IPS DF 6.9 (cell line): ENCODE measurements at regions not wholly inside any gene's neighbourhood (a gene's known extent, or its start where the extent isn't known, plus 50 kb on each side); places are given as distances from the start of the nearest gene placed in this dataset.
"Not testable (repeated sequence)": the region's sequence is repeated elsewhere in the genome, so short reads cannot be mapped to it uniquely, and the experiment has no call there.

Source experiments
- DNase-seq: peaks from one replicate; pipeline ENCODE4 v3.0.0-alpha.2; 2013; ENCODE audit warnings: low read depth, low spot score
- H3K27ac ChIP-seq: one replicate; pipeline ENCODE4 v1.5.1; 2013; ENCODE audit warnings: low read length, control low read depth
- H3K27me3 ChIP-seq: 2 replicates; pipeline ENCODE4 v1.6.1; 2013; ENCODE audit warnings: mild to moderate bottlenecking, low read length; ENCODE audit not compliant: control insufficient read depth, insufficient read depth
- H3K36me3 ChIP-seq: 2 replicates; pipeline ENCODE4 v1.6.1; 2013; ENCODE audit warnings: low read length; ENCODE audit not compliant: control insufficient read depth, insufficient read depth
- H3K4me1 ChIP-seq: 2 replicates; pipeline ENCODE4 v1.6.1; 2013; ENCODE audit warnings: low read length; ENCODE audit not compliant: control insufficient read depth, insufficient read depth
- H3K4me3 ChIP-seq: 2 replicates; pipeline ENCODE4 v1.5.1; 2013; ENCODE audit warnings: mild to moderate bottlenecking, low read length
- H3K9me3 ChIP-seq: 2 replicates; pipeline ENCODE4 v1.6.1; 2013; ENCODE audit warnings: low read length, inconsistent platforms; ENCODE audit not compliant: control insufficient read depth, insufficient read depth
- WGBS: extraction: QIAGEN DNeasy Blood & Tissue Kit; methylation state at CpG from one replicate; pipeline ENCODE4 v1.1.7; 2013; ENCODE audit warnings: mixed read lengths, missing lambda C conversion rate; ENCODE audit not compliant: insufficient read length, insufficient coverage; 5-methylcytosine and 5-hydroxymethylcytosine counted together

DNA sequence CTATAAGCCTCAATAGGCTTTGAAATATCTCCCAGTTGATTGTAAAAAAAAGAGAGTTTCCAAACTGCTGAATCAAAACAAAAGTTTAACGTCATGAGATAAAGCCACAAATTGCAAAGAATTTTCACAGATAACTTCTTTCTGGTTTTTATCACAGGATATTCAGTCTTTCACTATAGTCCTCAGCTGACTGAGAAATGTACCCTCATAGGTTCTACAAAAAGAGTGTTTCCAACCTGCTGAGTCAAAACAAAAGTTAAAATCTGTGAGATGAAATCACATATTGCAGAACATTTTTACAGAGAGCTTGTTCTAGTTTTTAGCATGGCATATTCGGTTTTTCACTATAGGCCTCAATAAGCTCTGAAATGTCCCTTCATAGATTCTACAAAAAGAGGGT lies 559.2 kb downstream of the KCNJ18 start:
- no peaks in the 10 kb centered on the region for H3K27me3 ChIP-seq
- H3K4me3 ChIP-seq: no peak overlapping the region
- DNase-seq: no peak
- no CpG with 5 or more reads among the region's 2 CpGs for WGBS
- no peaks in the 10 kb centered on the region for H3K9me3 ChIP-seq
- no peaks in the 10 kb centered on the region for H3K36me3 ChIP-seq
- H3K4me1 ChIP-seq: no peaks in the 10 kb centered on the region
- no peak overlapping the region for H3K27ac ChIP-seq

DNA sequence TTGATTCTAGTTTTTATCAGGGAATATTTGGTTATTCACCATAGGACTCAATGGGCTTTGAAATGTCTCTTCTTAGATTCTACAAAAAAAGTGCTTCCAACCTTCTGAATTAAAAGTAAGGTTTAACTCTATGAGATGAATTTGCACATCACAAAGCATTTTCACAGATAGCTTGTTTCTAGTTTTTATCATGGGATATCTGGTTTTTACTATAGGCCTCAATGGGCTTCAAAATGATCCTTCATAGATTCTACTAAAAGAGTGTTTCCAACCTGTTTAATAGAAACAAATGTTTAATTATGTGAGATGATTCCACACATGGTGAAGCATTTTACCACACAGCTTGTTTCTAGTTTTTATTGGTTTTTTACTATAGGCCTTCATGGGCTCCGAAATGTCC lies 560.7 kb downstream of the KCNJ18 start:
- no peaks in the 10 kb centered on the region for H3K36me3 ChIP-seq
- H3K9me3 ChIP-seq: no peaks in the 10 kb centered on the region
- no peak overlapping the region for H3K4me3 ChIP-seq
- H3K27me3 ChIP-seq: no peaks in the 10 kb centered on the region
- no peak overlapping the region for H3K27ac ChIP-seq
- H3K4me1 ChIP-seq: no peaks in the 10 kb centered on the region
- no CpG with 5 or more reads among the region's 1 CpG for WGBS
- DNase-seq: no peak

DNA sequence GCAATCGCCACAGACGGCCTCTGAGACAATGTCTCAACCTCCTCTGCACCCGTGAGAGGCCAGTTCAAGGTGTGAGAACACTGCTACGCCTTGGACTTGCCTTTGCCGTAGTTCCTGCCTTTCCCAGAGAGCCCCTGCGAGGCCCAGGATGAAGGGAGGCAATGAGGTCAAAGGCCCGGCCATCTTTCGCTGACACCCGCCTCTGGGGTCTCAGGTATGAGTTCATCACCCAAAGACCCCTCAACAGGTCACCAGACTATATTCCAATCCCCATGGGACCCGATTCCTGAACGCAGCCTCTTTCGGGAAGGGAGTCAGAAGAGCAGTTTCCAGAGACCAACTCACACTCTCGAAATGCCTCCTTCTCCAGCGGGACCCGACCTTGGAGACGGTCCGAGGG lies 573.5 kb downstream of the KCNJ18 start:
- Histone ChIP-seq H3K9me3 (no peaks in the 10 kb centered on the region), H3K4me1 (no peaks in the 10 kb centered on the region), H3K4me3 (no peak overlapping the region), H3K36me3 (no peaks in the 10 kb centered on the region), H3K27ac (no peak overlapping the region), H3K27me3 (no peaks in the 10 kb centered on the region)
- DNase-seq: no peak
- no CpG with 5 or more reads among the region's 17 CpGs for WGBS

DNA sequence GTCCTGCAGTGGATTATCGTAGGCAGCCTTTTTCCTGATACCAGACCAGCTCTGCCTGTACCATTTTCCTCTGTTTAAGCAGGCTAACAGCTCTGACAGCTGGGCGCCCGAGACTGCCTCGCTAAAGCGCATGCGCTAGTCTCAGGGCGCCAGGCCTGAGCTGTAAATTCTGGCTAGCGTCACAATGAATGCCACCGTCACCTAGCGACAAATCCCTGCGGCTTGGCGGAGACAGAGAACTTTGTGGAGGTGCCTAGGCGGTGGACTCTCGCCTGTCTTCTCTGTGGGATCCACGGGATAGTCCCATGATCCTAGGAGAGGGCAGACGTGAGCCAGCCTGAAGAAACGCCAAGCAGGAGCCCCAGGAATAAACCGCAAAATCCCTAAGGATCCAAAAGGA lies 573.9 kb downstream of the KCNJ18 start:
- DNase-seq: no peak
- no peaks in the 10 kb centered on the region for H3K4me1 ChIP-seq
- whole genome bisulfite sequencing: no CpG with 5 or more reads among the region's 18 CpGs

DNA sequence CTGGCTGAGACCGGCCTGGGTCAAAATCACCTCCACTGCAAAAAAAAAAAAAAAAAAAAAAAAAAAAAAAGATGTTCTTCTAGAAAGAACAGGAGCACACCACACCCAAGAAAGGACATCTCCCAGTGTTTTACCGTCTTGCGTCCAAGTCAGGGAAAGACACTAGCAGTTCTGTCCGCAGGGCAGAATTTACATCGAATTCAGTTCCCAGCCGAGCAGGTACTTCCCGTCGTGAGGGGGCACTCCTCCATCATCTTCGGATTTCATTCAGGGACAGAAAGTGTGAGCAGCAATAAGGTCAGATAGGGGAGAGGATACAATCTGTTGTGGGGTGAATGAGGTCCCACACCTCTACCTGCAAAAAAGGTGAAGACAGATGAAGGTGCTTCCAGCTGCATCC lies 574.7 kb downstream of the KCNJ18 start:
- no peaks in the 10 kb centered on the region for H3K9me3 ChIP-seq
- DNase-seq: no peak
- H3K27ac ChIP-seq: no peak overlapping the region
- H3K36me3 ChIP-seq: no peaks in the 10 kb centered on the region
- no CpG with 5 or more reads among the region's 9 CpGs for WGBS
- H3K4me1 ChIP-seq: no peaks in the 10 kb centered on the region
- no peak overlapping the region for H3K4me3 ChIP-seq
- no peaks in the 10 kb centered on the region; the same call in 1 of the 2 replicates for H3K27me3 ChIP-seq

More for the DNA sequence above, 573.9 kb downstream of the KCNJ18 start:
- Histone ChIP-seq H3K4me3 (no peak overlapping the region), H3K27me3 (no peaks in the 10 kb centered on the region; the same call in 1 of the 2 replicates), H3K27ac (no peak overlapping the region), H3K36me3 (no peaks in the 10 kb centered on the region), H3K9me3 (no peaks in the 10 kb centered on the region)

DNA sequence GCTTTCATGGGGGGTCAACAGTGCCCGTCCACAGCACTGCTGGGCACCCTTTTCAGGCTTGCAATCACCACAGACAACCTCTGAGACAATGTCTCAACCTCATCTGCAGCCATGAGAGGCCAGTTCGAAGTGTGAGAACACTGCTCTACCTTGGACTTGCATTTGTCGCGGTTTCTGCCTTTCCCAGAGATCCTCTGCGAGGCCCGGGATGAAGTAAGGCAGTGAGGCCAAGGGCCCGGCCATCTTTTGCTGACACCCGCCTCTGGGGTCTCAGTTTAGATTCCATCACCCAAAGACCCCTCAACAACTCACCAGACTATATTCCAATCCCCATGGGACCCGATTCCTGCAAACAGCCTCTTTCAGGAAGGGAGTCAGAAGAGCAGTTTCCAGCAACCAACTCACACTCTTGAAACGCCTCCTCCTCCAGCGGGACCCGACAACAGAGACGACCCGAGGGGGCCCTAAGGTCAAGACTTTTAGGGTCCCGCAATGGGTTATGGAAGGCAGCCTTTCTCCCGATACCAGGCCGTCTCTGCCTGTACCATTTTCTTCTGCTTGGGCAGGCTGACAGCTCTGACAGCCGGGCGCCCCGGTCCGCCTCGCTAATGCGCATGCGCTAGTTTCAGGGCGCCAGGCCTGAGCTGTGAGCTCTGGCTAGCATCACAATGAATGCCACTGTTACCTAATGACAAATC lies 576.0 kb downstream of the KCNJ18 start:
- no peak overlapping the region for H3K27ac ChIP-seq
- H3K36me3 ChIP-seq: no peaks in the 10 kb centered on the region
- no peaks in the 10 kb centered on the region; the same call in 1 of the 2 replicates for H3K27me3 ChIP-seq
- no peaks in the 10 kb centered on the region for H3K4me1 ChIP-seq
- no CpG with 5 or more reads among the region's 25 CpGs for WGBS
- no peak for DNase-seq
- no peaks in the 10 kb centered on the region for H3K9me3 ChIP-seq
- no peak overlapping the region for H3K4me3 ChIP-seq

DNA sequence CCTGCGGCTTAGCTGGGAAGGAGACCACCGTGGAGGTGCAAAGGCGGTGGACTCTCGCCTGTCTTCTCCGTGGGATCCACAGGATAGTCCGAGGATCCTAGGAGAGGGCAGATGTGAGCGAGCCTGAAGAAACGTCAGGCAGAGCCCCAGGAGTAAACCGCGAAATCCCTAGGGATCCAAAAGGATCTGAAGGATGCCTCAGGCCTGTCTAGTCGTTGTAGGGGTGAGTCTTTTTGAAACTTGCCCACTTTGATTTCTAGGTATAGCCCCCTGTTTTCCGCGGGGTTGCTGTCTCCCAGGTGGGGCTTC lies 576.5 kb downstream of the KCNJ18 start:
- WGBS: no CpG with 5 or more reads among the region's 13 CpGs

DNA sequence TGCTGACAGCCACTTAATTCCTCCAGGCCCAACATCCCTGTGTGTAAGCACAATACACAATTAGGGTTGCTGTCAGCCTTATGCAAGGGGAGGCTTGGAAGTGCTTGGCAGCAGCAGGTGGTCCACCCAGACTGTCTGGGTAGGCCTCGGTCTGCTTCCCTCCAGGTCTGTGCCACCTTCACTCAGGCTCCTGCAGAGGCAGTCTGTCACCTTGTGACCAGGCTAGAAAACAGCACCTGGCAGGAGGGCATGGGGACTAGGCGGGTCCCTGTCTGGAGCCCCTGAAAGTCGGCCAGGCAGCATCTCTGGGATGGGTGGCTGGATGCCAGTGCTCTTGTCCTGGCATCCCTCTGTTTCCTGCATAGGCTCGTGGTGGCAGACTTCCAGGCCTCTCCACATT lies 578.1 kb downstream of the KCNJ18 start:
- H3K36me3 ChIP-seq: no peaks in the 10 kb centered on the region
- no peaks in the 10 kb centered on the region for H3K4me1 ChIP-seq
- H3K4me3 ChIP-seq: no peak overlapping the region
- WGBS: no CpG with 5 or more reads among the region's 4 CpGs
- no peaks in the 10 kb centered on the region; the same call in 1 of the 2 replicates for H3K27me3 ChIP-seq
- H3K9me3 ChIP-seq: no peaks in the 10 kb centered on the region
- no peak for DNase-seq
- H3K27ac ChIP-seq: no peak overlapping the region

More for the DNA sequence above, 576.5 kb downstream of the KCNJ18 start:
- H3K4me3 ChIP-seq: no peak overlapping the region
- no peaks in the 10 kb centered on the region; the same call in 1 of the 2 replicates for H3K27me3 ChIP-seq
- H3K27ac ChIP-seq: no peak overlapping the region
- H3K9me3 ChIP-seq: no peaks in the 10 kb centered on the region
- H3K4me1 ChIP-seq: no peaks in the 10 kb centered on the region
- no peaks in the 10 kb centered on the region for H3K36me3 ChIP-seq
- no peak for DNase-seq

DNA sequence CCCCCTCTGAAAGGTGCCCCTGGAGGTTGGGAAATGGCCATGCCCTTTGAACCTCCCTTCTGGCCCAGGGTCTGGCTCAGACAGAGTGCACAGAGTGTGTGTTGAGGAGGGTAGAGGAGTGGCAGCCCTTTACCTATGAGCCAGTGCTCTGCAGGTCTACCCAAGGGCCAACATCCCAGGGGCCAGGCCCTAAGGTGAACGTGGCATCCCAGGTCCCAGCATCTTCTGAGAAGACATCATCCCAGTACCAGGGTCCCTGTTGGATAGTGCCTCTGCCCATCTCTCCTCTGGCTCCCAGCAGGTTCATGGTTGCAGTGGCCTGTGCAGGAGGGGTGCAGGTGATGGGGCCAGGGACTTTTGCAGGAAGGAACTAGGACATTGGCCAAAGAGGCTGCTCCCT lies 578.5 kb downstream of the KCNJ18 start:
- DNase-seq, H3K4me3 ChIP-seq, H3K4me1 ChIP-seq, H3K9me3 ChIP-seq, H3K27ac ChIP-seq, H3K27me3 ChIP-seq, H3K36me3 ChIP-seq: not testable (repeated sequence)
- WGBS: no CpG with 5 or more reads among the region's 1 CpG

DNA sequence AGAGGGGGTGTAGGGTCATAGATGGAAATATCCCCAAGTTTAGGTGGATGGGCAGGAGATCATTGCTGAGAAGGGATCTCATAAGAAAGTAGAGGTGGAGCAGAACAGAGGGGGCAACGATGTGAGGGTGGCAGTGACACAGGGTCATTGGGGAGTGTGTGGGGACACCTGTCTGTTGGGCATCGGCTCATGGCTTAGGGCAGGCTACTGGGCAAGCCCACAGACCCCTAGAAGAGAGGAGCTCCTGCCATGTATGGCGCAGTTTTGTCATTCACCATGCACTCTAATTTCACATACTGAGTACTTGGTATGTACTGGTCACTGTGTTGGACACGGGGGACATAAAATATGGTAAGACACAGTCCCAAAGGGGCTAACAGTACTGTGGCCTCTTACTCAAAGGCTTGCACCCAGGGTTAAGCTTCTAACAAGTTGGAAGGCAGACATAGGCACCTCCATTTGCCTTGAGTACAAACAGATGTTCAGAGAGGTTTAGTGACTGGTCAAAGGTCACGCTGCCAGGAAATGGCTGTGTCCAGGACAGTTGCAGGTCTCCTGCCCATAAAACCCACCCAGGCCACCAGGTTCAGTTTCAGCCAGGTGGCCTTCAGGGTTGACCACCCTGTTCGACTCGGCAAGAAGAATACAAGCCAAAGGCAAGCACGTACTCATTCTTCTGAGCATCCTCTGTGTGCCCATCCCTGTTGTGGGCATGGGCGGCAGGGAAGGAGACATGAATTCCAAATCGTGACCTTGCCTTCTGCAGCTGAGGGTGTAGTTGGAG lies 580.2 kb downstream of the KCNJ18 start:
- Histone ChIP-seq H3K27ac (no peak overlapping the region), H3K27me3 (no peaks in the 10 kb centered on the region; the same call in 1 of the 2 replicates), H3K36me3 (no peaks in the 10 kb centered on the region), H3K9me3 (no peaks in the 10 kb centered on the region), H3K4me3 (no peak overlapping the region), H3K4me1 (no peaks in the 10 kb centered on the region)
- no peak for DNase-seq
- no CpG with 5 or more reads among the region's 10 CpGs for WGBS
